ENCODE measurements at regions not wholly inside any gene's neighbourhood (a gene's known extent, or its start where the extent isn't known, plus 50 kb on each side); places are given as distances from the start of the nearest gene placed in this dataset.
A peak's percentile ranks its signal among the peaks of the same experiment; 100 is the strongest.

DNA sequence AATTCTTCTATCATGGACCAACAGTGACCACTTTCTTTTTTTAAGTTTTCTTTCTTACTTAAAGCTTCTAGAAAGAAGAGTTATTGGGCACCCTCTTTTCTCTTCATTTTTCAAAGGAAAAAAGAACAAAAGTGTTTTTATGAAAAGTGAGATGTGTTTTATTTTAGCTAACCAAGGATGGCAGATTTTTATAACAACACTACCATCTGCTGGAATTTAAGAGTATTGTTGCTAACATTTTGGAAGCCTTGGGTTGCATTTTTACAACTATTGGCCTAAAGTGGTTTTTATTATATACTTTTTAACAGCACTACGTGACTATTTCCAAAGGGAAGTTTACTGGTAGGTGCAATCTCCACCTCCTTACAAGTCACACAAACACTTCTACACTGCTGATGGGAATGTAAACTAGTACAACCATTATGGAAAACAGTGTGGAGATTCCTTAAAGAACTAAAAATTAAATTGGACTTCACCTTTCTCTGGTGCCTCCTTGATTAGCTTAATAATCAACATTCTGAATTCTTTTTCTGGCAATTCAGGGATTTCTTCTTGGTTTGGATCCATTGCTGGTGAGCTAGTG lies 237.7 kb upstream of the AGTR1 start:
- no peaks in the 10 kb centered on the region for H3K9me3 ChIP-seq

DNA sequence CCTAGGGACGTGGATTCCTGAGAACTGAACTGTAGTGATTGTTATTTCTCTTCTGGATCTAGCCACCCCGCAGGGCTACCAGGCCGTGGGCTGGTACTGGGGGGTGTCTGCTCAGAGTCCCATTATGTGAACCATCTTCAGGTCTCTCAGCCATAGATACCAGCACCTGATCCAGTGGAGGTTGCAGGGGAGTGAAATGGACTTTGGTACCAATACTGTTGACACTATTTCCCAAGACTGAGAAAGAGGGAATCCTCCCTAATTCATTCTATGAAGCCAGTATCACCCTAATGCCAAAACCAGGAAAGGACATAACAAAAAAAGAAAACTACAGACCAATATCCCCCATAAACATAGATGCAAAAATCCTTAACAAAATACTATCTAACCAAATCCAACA lies 237.0 kb upstream of the AGTR1 start:
- WGBS, 2 donors: 87 to 90% methylated on average over 3 of the region's 3 CpGs
- DNase-seq (ENCODE audit: low spot score in 2 of 2): no peak
- H3K9me3 ChIP-seq: no peaks in the 10 kb centered on the region
- no peak overlapping the region for H3K27ac ChIP-seq
- H3K4me3 ChIP-seq: no peak overlapping the region
- H3K36me3 ChIP-seq: no peaks in the 10 kb centered on the region
- TF ChIP-seq, protein P1, sequence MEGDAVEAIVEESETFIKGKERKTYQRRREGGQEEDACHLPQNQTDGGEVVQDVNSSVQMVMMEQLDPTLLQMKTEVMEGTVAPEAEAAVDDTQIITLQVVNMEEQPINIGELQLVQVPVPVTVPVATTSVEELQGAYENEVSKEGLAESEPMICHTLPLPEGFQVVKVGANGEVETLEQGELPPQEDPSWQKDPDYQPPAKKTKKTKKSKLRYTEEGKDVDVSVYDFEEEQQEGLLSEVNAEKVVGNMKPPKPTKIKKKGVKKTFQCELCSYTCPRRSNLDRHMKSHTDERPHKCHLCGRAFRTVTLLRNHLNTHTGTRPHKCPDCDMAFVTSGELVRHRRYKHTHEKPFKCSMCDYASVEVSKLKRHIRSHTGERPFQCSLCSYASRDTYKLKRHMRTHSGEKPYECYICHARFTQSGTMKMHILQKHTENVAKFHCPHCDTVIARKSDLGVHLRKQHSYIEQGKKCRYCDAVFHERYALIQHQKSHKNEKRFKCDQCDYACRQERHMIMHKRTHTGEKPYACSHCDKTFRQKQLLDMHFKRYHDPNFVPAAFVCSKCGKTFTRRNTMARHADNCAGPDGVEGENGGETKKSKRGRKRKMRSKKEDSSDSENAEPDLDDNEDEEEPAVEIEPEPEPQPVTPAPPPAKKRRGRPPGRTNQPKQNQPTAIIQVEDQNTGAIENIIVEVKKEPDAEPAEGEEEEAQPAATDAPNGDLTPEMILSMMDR (IDR thresholded peaks at IDR 0.05): no peak
- TF ChIP-seq POLR2A (IDR thresholded peaks at IDR 0.05) (no peak), EP300 (IDR thresholded peaks at IDR 0.05) (no peak)
- no peaks in the 10 kb centered on the region for H3K27me3 ChIP-seq
- H3K4me1 ChIP-seq: no peaks in the 10 kb centered on the region

More for the DNA sequence above, 237.7 kb upstream of the AGTR1 start:
- DNase-seq (ENCODE audit: low spot score in 2 of 2): no peak
- Histone ChIP-seq H3K27me3 (no peaks in the 10 kb centered on the region), H3K4me3 (no peak overlapping the region), H3K36me3 (no peaks in the 10 kb centered on the region), H3K4me1 (no peaks in the 10 kb centered on the region), H3K27ac (no peak overlapping the region)
- TF ChIP-seq, protein P1 (IDR thresholded peaks at IDR 0.05): peak in 1 of 5 experiments; percentile 14
- TF ChIP-seq POLR2A (IDR thresholded peaks at IDR 0.05): no peak
- 97 to 98% methylated on average over 1 of the region's 1 CpG for WGBS, 2 donors

DNA sequence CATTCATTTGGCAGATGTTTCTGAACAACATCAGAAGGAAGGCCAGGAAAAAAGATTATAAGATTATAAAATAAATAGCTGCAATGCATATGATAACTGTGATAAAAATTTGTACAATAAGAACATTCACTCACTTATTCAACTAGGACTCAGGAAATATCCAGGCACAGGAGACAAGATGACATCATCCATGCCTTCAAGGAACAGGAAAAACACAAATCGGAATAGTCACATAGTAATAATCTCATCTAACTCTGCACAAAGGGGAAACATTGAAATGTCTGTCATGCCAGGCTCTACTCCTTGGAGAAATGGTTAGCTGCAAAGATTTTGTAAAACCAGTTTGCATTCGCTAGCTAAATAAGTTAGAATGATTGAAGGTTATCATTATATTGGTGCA lies 233.5 kb upstream of the AGTR1 start:
- Histone ChIP-seq H3K27ac (no peak overlapping the region), H3K9me3 (no peaks in the 10 kb centered on the region), H3K4me1 (no peaks in the 10 kb centered on the region), H3K4me3 (no peak overlapping the region), H3K36me3 (no peaks in the 10 kb centered on the region), H3K27me3 (no peaks in the 10 kb centered on the region)
- TF ChIP-seq EP300 (IDR thresholded peaks at IDR 0.05) (no peak), POLR2A (IDR thresholded peaks at IDR 0.05) (no peak)
- TF ChIP-seq, protein P1 (IDR thresholded peaks at IDR 0.05): no peak
- no peak for DNase-seq (ENCODE audit: low spot score in 2 of 2)
- 38 to 66% methylated on average over 2 of the region's 2 CpGs for WGBS, 2 donors

DNA sequence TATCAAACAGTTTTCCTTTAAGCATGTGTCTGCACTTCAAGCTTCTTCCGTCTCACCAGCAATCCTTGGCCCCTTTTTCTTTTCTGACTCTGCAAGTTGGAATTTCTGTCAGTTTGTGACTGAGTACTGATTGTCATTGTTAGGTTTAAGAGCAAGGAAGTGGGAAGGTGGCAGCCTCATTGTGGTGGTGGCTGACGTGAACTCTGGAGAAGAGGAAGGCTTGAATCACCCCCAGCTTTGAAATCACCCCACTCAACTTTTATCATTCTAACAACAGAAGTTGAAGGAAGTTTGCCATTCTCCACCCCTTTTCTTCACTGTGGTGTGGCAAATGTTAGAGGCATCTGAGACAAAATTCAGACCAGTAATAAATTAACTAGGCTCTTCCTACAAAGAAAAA lies 231.6 kb upstream of the AGTR1 start:
- 47% methylated on average over 2 of the region's 2 CpGs for WGBS, 2 donors
- no peaks in the 10 kb centered on the region for H3K9me3 ChIP-seq
- no peaks in the 10 kb centered on the region for H3K36me3 ChIP-seq
- DNase-seq (ENCODE audit: low spot score in 2 of 2): no peak
- H3K4me3 ChIP-seq: no peak overlapping the region
- TF ChIP-seq, protein P1 (IDR thresholded peaks at IDR 0.05): no peak
- TF ChIP-seq POLR2A (IDR thresholded peaks at IDR 0.05) (no peak), EP300 (IDR thresholded peaks at IDR 0.05) (no peak)
- H3K27ac ChIP-seq: no peak overlapping the region
- H3K27me3 ChIP-seq: no peaks in the 10 kb centered on the region
- no peaks in the 10 kb centered on the region for H3K4me1 ChIP-seq

DNA sequence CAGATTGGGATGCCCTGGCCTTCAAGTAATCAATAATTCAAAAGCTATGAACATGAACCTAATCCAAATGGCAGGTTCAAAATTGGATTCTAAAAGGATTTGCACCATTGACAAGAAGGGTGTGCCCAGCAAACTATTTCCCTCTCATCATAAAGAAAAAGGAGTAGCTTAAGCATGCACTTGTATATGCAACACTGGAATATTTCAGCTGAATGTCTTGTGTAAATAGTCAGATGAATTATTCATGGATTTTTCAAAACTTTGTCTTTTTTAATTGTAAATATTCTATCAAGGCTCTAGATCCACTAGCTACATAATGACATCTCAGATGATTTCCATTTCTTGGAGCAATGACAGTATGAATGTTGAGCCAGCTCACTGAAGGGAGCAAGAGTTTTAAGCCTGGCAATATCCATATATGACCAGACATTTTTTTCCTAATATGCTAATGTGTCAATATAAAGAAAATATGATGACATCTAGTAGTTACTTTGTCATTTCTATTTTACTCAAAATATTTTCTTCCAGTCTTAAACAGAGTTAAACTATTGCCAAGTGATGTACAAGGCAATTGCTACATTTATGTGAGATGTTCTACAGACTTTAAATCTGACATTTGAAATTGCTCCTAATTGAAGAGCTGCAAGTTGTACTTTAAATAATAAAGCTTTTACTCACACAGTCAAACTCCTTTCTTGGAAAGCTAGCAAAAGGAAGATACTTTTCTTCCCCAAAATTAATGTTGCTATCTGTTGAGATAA lies 230.5 kb upstream of the AGTR1 start:
- H3K27me3 ChIP-seq: no peaks in the 10 kb centered on the region
- H3K9me3 ChIP-seq: no peaks in the 10 kb centered on the region
- no peak overlapping the region for H3K4me3 ChIP-seq
- DNase-seq (ENCODE audit: low spot score in 2 of 2): no peak
- TF ChIP-seq POLR2A (IDR thresholded peaks at IDR 0.05) (no peak), EP300 (IDR thresholded peaks at IDR 0.05) (no peak)
- TF ChIP-seq, protein P1 (IDR thresholded peaks at IDR 0.05): no peak
- no peaks in the 10 kb centered on the region for H3K36me3 ChIP-seq
- no peak overlapping the region for H3K27ac ChIP-seq
- no peaks in the 10 kb centered on the region for H3K4me1 ChIP-seq
